WERI-Rb-1 (cell line): ENCODE measurements at regions not wholly inside any gene's neighbourhood (a gene's known extent, or its start where the extent isn't known, plus 50 kb on each side); places are given as distances from the start of the nearest gene placed in this dataset.

Experiments used
- DNase-seq: peaks from one replicate; pipeline ENCODE4 v3.0.0-alpha.2; 2020
- H3K27ac ChIP-seq: fragments of 250-450 bp; sonication (Bioruptor Pico); 2 replicates; pipeline ENCODE4 v1.5.1; 2020; ENCODE audit warnings: mild to moderate bottlenecking, moderate library complexity
- H3K27me3 ChIP-seq: fragments of 250-450 bp; sonication (Bioruptor Pico); 2 replicates; pipeline ENCODE4 v1.5.1; 2021; ENCODE audit warnings: mild to moderate bottlenecking, low read depth, moderate library complexity; ENCODE audit not compliant: insufficient read depth, severe bottlenecking
- H3K36me3 ChIP-seq: fragments of 250-450 bp; sonication (Bioruptor Pico); 2 replicates; pipeline ENCODE4 v1.5.1; 2020; ENCODE audit warnings: mild to moderate bottlenecking, moderate library complexity
- H3K4me3 ChIP-seq: 2 replicates; pipeline ENCODE4 v1.5.1; 2011; ENCODE audit warnings: low read depth, mild to moderate bottlenecking, control low read depth, low read length
- H3K9me3 ChIP-seq: fragments of 250-450 bp; sonication (Bioruptor Pico); 2 replicates; pipeline ENCODE4 v1.5.1; 2021; ENCODE audit warnings: mild to moderate bottlenecking, moderate library complexity; ENCODE audit not compliant: severe bottlenecking
- TF ChIP-seq, protein P1 (sequence below): IDR thresholded peaks from 2 replicates; pipeline ENCODE4 v1.5.1; 2011; ENCODE audit warnings: low read depth, mild to moderate bottlenecking, control low read depth, inconsistent platforms, low read length

DNA sequence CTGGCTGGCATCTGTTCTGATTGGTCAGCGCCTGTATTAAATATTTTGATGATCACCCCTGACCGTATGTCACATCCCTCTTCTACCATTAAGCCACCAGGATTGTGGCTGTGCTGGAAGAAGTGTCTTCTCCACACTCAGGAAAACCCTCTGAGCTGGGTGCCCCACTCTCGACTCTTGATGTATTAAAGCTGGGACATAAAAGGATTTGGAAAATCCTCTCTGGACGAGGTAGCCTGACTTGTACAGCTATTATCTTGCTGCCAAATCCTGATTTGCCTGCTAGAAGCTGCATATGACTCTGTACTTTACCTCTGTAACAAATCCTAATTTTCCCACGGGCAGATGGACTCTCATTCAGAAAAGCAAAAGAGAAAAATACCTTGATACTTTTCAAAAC lies 161.0 kb downstream of the SLC28A3 start:
- Histone ChIP-seq H3K27me3 (no peaks in the 10 kb centered on the region), H3K27ac (no peak overlapping the region), H3K9me3 (no peaks in the 10 kb centered on the region), H3K36me3 (no peaks in the 10 kb centered on the region), H3K4me3 (no peak overlapping the region)
- TF ChIP-seq, protein P1, sequence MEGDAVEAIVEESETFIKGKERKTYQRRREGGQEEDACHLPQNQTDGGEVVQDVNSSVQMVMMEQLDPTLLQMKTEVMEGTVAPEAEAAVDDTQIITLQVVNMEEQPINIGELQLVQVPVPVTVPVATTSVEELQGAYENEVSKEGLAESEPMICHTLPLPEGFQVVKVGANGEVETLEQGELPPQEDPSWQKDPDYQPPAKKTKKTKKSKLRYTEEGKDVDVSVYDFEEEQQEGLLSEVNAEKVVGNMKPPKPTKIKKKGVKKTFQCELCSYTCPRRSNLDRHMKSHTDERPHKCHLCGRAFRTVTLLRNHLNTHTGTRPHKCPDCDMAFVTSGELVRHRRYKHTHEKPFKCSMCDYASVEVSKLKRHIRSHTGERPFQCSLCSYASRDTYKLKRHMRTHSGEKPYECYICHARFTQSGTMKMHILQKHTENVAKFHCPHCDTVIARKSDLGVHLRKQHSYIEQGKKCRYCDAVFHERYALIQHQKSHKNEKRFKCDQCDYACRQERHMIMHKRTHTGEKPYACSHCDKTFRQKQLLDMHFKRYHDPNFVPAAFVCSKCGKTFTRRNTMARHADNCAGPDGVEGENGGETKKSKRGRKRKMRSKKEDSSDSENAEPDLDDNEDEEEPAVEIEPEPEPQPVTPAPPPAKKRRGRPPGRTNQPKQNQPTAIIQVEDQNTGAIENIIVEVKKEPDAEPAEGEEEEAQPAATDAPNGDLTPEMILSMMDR = no peak
- peak; percentile 67 for DNase-seq

DNA sequence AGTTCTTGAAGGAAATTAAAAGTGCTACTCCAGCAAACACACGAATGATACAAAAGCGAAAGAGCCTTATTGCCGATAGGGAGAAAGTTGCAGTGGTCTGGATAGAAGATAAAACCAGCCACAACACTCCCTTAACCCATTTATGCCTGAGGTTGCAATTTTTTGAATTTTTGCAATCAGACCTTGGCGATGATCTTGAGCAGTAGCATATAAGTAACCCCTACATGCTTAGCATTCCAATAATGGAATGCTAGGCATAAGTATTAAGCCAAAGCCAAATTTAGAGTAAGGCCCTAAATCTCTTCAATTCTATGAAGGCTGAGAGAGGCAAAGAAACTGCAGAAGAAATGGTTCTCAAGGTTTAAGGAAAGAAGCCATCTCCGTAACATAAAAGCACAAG lies 153.5 kb downstream of the SLC28A3 start:
- Histone ChIP-seq H3K36me3 (no peaks in the 10 kb centered on the region), H3K4me3 (no peak overlapping the region), H3K27me3 (no peaks in the 10 kb centered on the region), H3K9me3 (no peaks in the 10 kb centered on the region), H3K27ac (no peak overlapping the region)
- DNase-seq = no peak
- TF ChIP-seq, protein P1 = no peak

- no peaks in the 10 kb centered on the region for H3K27me3 ChIP-seq
- DNase-seq = no peak
- TF ChIP-seq, protein P1 = no peak
- H3K27ac ChIP-seq = no peak overlapping the region
- no peak overlapping the region for H3K4me3 ChIP-seq
- H3K36me3 ChIP-seq = no peaks in the 10 kb centered on the region
- H3K9me3 ChIP-seq = peaks cover 5% of the 10 kb centered on the region
These were observed 150.7 kb downstream of the SLC28A3 start for GRCh38 chr9:84189904-84190303.

DNA sequence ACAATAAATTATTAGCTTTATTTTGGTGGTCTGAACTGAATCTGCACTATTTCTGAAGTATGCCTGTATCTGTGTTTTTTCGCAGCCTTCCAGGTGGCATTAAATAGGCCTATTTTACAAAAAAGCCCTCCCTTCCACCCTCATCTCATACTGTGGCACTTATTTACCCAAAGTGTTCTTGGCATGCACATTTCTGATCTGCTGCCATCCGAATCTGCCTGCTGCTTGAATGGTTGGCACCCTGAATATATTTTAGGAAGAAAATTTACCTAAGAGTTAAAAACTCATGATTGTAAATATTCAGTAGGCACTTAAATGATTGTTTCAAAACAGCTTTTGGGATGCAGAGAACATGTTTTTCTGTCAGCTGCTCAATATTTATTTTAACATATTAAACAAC lies 150.1 kb downstream of the SLC28A3 start:
- H3K9me3 ChIP-seq = peaks cover 5% of the 10 kb centered on the region
- H3K36me3 ChIP-seq = no peaks in the 10 kb centered on the region
- DNase-seq = no peak
- H3K4me3 ChIP-seq = no peak overlapping the region
- TF ChIP-seq, protein P1 = no peak
- H3K27me3 ChIP-seq = no peaks in the 10 kb centered on the region
- H3K27ac ChIP-seq = no peak overlapping the region

GRCh38 chr9:84206801-84207370 lies 133.7 kb downstream of the SLC28A3 start:
- no peak for DNase-seq
- Histone ChIP-seq H3K4me3 (no peak overlapping the region), H3K9me3 (no peaks in the 10 kb centered on the region), H3K27me3 (no peaks in the 10 kb centered on the region), H3K27ac (no peak overlapping the region), H3K36me3 (no peaks in the 10 kb centered on the region)
- TF ChIP-seq, protein P1 = no peak

GRCh38 chr9:84207491-84207951 lies 133.0 kb downstream of the SLC28A3 start:
- Histone ChIP-seq H3K27ac (no peak overlapping the region), H3K36me3 (no peaks in the 10 kb centered on the region), H3K9me3 (no peaks in the 10 kb centered on the region), H3K4me3 (no peak overlapping the region), H3K27me3 (no peaks in the 10 kb centered on the region)
- TF ChIP-seq, protein P1 = no peak
- DNase-seq = no peak
